GM18909 (cell line): ENCODE measurements at regions not wholly inside any gene's neighbourhood (a gene's known extent, or its start where the extent isn't known, plus 50 kb on each side); places are given as distances from the start of the nearest gene placed in this dataset.
"Not testable (repeated sequence)": the region's sequence is repeated elsewhere in the genome, so short reads cannot be mapped to it uniquely, and the experiment has no call there.

ENCODE experiments used
- ATAC-seq: cut with Tn5 transposase; IDR thresholded peaks from one replicate; pipeline ENCODE4 v1.9.1; 2021; ENCODE audit warnings: mild to moderate bottlenecking; ENCODE audit not compliant: unreplicated experiment, poor library complexity

DNA sequence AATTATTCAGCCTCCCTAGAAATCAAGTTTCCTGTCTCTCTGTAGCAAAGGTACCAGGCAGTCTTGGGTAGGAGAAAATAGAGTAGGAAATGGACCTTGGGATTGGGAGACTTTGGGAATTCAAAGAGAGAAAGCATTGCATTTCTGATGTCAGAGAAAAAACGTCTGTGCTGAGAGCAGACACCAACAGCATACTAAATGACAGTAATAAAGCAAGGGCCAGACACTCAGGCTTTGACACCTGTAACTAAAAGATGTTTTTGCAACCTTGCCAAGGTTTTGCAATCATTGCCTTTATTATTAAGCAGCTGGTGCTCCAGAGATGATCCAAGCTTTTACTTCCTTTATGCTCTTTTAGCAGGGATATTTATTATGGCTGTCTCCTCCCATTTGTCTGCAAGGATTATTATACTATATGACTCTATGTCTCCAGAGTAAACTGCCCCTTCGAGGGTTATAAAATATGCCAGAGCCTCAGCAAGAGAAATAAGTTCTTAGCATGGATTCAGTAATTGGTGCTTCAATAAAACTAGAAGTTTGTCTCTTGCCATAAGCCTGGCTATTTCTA is 85.2 kb upstream of the GRAMD1B start:
- ATAC-seq, result no peak

DNA sequence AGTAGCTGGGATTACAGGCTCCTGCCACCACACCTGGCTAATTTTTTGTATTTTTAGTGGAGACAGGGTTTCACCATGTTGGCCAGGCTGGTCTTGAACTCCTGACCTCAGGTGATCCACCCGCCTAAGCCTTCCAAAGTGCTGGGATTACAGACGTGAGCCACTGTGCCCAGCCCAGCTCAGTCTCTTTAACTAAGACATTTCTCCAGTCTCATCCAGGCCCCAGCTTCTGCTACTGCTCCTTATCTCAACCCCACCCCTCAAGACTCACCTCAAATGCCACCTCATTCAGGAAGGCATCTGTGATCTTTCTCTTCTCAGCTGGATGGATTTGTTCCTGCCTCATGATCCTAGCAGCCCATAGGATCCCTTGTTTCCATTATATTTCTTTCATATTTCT is 85.9 kb upstream of the GRAMD1B start:
- not testable (repeated sequence) for ATAC-seq

DNA sequence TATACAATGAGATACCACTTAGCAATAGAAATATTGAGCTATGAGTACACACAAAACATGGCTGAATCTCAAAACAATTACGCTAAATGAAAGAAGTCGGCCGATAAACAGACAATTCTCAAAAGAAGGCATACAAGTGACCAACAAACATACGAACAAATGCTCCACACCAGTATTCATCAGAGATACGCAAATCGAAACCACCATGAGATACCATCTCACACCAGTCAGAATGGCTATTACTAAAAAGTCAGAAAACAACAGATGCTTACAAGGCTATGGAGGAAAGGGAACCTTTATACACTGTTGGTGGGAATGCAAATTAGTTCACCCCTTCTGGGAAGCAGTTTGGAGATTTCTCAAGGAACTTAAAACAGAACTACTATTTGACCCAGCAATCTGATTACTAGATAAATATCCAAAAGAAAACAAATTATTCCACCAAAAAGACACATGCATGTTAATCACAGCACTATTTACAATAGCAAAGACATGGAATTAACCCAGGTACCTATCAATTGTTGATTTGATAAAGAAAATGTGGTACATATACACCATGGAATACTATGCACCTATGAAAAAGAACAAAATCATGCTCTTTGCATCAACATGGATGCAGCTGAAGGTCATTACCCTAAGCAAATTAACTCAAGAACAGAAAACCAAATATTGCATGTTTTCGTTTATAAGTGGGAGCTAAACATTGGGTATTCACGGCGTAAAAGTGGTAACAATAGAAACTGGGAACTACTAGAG is 90.9 kb upstream of the GRAMD1B start:
- ATAC-seq, result no peak

DNA sequence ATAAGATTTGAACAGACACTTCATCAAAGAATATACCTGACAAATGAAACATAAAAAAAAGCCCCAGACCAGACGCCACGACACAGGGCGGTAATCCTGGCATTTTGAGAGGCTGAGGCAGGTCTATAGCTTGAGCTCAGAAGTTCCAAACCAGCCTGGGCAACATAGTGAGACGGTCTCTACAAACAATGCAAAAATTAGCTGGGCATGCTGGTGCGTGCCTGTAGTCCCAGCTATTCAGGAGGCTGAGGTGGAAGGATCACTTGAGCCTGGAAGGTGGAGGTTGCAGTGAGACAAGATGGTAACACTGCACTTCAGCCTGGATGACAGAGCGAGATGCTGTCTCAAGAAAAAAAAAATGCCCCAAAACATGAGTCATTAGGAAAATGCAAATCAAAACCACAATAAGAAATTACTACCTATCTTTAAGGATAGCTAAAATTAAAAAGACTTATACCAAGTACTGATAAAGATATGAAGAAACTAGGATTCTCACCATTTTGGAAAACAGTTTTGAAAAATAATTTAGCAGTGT is 91.7 kb upstream of the GRAMD1B start:
- no peak for ATAC-seq

DNA sequence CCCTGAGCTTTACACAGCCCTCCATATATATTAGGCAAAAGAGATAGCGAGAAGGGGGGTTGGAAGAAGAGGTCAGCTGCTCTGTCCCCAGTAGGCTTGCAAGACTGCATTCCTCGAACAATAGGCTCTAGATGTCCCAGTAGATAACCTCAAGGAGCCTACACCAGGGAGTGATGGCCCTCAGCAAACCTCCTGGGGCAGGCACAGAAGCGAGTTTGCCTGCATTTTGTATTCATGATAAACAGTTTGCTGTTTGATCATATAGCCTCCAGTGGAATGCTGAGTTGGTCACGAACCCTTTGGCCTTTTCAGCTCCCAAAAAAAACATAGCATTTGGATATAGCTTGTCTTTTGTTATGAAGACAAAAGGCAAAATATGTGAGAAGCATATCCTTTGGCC is 95.1 kb upstream of the GRAMD1B start:
- no peak for ATAC-seq

DNA sequence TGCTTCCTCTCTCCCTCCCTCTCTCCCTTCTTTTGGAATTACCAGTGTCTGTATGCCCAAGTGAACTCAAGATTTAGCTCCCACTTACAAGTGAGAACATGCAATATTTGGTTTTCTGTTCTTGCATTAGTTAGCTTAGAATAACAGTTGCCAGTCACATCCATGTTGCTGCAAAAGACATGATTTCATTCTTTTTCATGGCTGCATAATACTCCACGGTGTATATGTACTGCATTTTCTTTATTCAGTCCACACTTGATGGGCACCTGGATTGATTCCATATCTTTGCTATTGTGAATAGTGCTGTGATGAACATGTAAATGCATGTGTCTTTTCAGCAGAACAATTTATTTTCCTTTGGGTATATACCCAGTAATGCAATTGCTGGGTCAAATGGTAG is 97.5 kb upstream of the GRAMD1B start:
- not testable (repeated sequence) for ATAC-seq

DNA sequence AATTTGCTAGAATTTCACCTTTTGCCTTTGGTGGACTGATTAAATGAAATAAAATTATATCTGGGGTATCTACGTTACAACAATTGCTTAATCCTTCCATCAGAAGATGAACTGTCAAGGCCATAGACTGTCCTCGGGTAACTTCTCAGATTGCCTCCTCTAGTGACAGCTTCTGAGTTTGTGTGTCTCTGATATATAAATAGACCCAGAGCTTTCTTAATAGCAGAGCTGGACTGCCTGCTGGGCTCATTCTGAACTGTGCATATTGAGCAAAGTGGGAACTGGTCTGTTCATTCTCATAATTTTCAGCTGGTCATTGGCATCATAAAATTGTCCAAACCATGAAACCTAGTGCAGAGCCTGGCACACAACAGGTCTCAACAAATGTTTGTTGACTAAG is 99.1 kb upstream of the GRAMD1B start:
- no peak for ATAC-seq

DNA sequence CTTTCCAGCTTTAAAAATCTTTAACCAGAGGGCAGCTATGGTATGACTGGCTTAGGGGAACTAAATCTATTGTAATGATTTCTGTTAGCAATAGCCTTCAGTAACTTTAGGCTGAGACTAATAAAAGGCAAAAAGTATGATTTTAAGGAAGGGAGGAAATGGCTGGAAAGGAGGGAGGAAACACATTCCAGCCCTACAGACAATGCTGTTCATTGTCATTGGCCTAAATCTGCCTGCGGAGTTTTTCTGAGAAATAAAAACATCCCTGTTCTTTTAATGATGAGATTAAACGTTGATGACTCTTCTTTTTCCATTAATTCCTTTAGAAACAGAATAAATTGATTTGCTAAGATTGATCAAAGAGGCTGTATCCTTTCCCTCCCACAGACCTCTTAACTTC is 99.6 kb upstream of the GRAMD1B start:
- ATAC-seq, result no peak

DNA sequence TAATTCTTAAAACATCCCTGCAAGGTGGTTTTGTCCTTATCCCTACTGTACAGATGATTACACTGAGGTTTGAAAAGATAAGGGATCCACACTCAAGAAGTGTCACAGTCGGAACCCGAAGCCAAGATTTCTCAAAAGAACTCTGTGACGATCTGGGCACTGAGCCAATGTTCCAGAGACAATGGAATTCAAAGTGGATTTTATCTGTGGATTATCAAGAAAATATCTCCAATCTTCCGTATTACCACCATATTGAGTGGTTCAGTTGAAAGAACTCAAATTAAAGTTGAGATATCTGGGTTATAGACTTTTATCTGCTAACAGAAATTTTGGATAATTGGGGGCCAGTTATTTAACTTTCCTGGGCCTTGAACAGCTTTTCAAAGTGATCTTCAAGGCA is 100.0 kb upstream of the GRAMD1B start:
- ATAC-seq, result no peak

DNA sequence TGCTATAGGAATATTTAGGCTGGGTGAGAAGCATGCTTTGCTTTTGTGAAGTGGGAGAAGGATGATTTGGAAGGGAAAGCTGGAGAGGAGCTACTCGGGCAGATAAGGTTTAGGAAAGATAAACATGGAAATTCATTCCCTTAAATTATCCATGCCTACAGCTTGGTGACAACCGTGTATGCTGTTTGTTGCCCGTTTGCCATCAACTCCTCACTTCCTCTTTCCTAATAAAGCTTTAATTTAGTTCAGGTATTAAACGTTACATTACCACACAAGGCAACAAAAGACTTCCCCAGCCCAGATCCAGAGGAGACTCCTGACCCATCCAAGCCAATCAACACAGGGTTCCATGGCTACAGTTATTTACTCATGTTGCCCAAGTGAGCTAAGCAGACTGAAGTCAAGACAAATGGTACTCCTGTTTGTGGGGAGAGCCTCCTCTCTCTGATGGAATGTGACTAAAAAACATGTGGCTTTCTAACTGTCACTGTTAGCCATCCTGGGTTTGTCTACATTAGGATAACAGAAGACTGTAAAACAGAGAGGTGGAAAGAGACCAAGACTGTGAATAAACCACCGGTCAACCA is 101.7 kb upstream of the GRAMD1B start:
- no peak for ATAC-seq

DNA sequence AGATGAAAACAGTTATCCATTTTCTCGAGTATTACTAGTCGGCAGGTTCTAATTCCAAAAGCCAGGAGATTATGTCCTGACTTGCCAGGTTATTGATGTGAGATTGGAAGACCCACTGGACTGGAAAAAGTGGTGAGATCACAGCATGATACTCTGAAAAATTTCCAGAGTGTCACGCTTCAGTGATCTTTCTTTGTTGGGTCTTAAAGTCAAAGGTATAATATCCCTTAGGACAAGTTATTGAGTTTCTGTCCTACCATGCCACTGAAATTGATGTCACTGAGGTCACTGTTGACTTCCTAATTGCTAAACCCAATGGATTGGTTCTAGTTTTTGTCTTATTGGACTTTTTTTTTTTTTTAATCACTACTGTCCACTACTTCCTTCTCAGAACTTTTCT is 104.5 kb upstream of the GRAMD1B start:
- ATAC-seq, result no peak

DNA sequence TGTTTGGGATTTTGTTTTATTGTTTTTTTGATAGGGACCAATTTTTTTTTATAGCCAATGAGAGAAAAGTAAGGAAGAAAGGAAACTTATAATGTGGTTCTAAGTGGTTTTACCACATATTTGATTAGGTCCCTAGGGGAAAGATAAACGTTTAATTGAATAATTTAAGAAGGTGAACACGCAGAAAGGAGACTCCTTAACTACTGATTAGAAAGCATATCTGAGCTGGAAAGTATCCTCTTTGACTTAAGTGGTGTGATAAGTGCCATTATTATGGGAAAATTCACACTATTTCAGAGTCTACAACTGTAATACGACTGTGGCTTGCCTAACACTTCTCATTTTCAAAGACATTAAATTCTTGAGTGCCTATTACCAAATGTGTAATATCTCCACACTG is 106.5 kb upstream of the GRAMD1B start:
- no peak for ATAC-seq

DNA sequence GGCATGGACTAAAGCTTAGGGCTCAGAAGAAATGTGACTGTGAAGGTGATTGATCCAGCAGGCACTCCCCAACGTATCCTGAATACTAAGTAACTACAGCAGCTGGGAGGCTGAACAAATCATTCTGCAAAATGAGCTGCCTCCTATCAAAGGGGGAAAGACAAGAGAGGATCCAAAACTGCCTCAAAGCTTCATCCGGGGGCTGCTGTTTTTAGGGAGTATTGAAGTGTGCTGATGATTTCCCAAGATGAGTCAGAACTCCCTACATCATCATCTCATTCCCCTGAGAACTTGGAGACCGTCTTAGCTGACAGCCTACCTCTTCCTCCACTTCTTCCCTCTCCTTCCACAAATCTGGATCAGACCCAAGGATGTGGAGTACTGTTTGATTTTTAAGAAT is 108.4 kb upstream of the GRAMD1B start:
- ATAC-seq, result no peak

DNA sequence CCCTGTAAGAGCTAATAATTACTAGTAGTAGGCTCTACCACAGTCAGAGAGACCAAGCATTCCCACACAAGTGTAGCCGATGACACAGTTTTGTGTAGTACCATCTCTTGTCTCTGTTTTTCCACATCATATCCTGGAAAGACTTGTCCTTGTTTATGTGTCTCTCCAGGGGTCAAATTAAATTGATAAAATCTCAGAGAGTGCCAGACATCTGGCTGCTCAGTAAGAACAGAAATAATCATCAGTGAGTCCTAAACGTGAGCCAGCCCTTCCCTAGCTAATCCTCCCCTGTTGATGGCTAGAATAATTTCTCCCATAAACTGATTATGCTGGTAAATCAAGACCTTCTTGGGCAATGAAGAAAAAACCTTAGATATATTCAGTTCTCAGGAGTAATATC is 111.4 kb upstream of the GRAMD1B start:
- no peak for ATAC-seq

DNA sequence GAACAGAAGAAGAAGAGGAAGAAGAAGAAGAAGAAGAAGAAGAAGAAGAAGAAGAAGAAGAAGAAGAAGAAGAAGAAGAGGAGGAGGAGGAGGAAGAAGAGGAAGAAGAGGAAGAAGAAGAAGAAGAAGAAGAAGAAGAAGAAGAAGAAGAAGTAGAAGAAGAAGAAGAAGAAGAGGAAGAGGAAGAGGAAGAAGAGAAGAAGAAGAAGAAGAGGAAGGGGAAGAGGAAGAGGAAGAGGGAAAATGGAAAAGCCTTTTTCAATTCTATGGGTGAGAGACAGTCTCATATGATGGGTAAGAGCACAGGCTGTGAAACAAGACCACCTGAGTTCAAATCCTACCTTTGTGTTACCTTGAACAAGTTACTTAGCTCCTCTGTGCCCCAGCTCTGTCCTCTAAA is 111.9 kb upstream of the GRAMD1B start:
- ATAC-seq, result not testable (repeated sequence)

DNA sequence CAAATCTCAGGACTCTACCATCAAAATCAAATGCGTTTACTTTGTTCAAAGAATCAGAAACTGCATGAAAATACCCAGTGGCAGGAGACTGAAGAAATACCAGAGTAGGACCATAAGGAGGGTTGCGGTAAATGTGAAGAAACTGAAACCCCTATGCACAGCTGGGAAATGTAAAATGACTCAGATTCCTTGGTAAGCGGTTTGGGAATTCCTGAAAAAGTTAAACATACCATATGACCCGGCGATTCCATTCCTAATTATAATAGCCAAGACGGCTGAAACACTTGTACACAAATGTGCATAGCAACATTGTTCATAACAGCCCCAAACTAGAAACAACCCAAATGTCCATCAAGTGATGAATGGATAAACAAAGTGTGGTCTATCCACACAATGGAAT is 114.1 kb upstream of the GRAMD1B start:
- no peak for ATAC-seq

DNA sequence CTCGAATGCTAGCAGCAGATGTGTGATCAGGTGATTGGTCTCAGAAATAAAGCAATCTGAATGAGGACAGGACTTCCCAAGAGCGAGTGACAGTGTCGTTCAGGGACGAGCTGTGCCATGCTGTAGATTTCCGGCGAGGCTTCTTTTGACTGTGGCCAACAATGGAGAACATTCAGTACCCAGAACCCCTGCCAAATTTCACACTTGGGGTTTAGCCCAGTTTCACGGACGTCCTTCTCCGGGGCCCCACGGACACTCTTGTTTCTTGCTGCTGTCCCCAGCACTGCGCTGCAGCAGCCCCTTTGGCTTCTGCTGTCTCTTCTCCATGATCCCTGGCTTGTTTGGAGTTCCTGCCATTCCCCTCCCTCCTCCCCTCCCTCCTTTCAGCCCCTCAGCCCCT is 115.1 kb upstream of the GRAMD1B start:
- no peak for ATAC-seq

DNA sequence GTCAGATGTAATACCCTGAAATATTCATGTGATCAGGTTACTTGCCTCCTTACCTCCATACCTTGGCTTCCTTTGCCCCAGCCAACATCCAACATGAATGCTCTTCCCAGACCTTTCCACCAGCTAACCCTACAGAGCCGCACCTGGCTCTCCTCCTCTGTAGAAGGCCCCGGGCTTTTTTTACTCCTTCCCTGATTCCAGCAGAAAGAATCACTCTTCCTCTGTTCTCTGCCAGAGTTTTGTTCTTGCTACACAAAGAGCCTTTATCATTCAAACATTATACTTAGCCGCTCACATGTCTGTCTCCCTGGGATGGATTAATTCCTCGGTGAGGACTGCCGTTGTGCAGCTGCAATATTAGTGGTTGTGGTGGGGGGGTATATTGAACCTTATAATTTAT is 116.8 kb upstream of the GRAMD1B start:
- no peak for ATAC-seq

DNA sequence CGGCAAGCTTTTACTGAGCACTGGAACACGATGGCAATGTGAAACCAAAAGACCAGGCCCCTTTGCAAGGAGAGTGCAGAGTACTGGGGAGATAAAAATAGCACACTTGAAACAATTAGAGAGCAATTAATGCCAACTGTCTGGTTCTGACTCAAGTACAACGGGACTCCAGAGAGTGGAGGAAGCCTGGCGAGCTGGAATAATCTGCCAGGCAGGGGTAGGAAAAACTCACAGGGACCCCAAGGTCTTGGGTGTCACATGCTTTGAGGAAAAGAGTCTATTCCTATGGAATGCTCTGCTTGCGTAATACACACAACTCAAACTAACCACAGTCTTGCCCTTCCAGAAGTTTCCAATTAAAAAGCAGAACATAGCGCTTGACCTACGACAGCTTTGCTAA is 113.0 kb upstream of the CLMP start:
- no peak for ATAC-seq

DNA sequence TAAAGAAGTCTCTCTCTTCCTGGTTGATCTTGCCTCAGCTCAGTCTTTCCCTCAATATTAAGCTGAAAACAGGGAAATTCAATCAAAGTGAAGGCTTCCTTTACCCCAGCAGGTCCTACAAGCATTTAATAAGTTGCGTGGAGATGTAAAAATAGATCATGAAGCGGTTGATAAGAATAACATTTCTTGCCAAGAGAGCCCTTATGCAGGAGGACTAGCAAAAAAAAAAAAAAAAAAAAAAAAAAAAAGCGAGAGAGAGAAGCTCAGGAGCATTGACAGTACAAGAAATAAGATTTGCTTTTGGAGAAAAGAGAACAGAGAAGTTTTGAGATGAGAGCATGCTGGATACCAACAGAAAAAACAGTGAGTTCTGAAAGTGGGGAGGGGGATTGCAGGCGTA is 112.2 kb upstream of the CLMP start:
- no peak for ATAC-seq

DNA sequence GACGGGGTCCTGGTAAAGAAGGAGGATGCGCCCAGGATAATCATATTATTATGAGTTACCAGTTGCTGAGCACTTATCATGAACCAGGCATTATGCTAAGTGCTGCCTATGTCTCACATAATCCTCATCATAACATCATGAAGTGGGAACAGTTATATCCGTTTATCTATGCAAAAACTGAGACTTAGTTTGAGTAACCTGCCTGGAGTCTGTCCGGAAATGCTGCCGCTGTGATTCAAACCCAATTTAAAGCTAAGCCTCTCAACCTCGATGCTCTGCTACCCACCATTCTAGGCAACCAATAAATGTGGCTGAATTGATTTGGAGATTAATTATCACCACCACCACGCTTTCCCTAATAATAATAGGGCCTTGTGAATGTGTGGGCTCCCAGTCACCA is 111.5 kb upstream of the CLMP start:
- no peak for ATAC-seq
